Keratinocyte (primary cell): ENCODE measurements at regions not wholly inside any gene's neighbourhood (a gene's known extent, or its start where the extent isn't known, plus 50 kb on each side); places are given as distances from the start of the nearest gene placed in this dataset.

Experiments
- EZH2 ChIP-seq: IDR thresholded peaks from one replicate; pipeline ENCODE4 v1.6.1; 2012; ENCODE audit warnings: inconsistent platforms, mild to moderate bottlenecking, low read length, moderate library complexity
- TF ChIP-seq, protein P1 (sequence below), 3 experiments: IDR thresholded peaks in 1 of 3; conservative IDR thresholded peaks in 1 of 3; optimal IDR thresholded peaks in 1 of 3; 2 replicates in 2 of 3; 3 replicates in 1 of 3; pipeline versions ENCODE3 to v1.5.1; 2011; ENCODE audit warnings: low read length in 3 of 3, mild to moderate bottlenecking in 3 of 3, moderate library complexity in 2 of 3, control low read depth in 1 of 3, inconsistent platforms in 1 of 3; ENCODE audit not compliant: insufficient read depth in 2 of 3; ENCODE audit errors: extremely low read depth in 1 of 3

DNA sequence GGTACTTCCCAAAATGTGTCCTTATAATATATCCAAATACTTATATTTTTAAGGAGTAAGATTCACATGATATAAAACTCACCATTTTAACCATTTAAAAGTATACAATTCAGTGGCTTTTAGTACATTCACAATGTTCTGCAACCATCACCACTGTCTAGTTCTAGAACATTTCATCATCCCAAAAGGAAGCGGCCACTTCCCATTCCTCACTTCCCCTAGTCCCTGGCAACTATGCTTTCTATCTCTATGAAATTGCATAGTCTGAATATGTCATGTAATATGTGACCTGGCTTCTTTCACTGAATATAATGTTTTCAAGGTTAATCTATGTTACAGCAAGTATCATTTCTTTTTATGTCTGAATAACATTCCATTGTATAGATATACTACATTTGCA is 615.1 kb upstream of the SGCD start:
- TF ChIP-seq, protein P1, sequence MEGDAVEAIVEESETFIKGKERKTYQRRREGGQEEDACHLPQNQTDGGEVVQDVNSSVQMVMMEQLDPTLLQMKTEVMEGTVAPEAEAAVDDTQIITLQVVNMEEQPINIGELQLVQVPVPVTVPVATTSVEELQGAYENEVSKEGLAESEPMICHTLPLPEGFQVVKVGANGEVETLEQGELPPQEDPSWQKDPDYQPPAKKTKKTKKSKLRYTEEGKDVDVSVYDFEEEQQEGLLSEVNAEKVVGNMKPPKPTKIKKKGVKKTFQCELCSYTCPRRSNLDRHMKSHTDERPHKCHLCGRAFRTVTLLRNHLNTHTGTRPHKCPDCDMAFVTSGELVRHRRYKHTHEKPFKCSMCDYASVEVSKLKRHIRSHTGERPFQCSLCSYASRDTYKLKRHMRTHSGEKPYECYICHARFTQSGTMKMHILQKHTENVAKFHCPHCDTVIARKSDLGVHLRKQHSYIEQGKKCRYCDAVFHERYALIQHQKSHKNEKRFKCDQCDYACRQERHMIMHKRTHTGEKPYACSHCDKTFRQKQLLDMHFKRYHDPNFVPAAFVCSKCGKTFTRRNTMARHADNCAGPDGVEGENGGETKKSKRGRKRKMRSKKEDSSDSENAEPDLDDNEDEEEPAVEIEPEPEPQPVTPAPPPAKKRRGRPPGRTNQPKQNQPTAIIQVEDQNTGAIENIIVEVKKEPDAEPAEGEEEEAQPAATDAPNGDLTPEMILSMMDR (optimal IDR thresholded peaks at IDR 0.05 in 1 of 3, IDR thresholded peaks at IDR 0.05 in 1 of 3, conservative IDR thresholded peaks at IDR 0.05 in 1 of 3; ENCODE audit: extremely low read depth in 1 of 3, insufficient read depth in 2 of 3, low read length in 3 of 3) = no peak
- no peak for TF ChIP-seq EZH2
